ENCODE measurements at regions not wholly inside any gene's neighbourhood (a gene's known extent, or its start where the extent isn't known, plus 50 kb on each side); places are given as distances from the start of the nearest gene placed in this dataset.
A peak's percentile ranks its signal among the peaks of the same experiment; 100 is the strongest.

DNA sequence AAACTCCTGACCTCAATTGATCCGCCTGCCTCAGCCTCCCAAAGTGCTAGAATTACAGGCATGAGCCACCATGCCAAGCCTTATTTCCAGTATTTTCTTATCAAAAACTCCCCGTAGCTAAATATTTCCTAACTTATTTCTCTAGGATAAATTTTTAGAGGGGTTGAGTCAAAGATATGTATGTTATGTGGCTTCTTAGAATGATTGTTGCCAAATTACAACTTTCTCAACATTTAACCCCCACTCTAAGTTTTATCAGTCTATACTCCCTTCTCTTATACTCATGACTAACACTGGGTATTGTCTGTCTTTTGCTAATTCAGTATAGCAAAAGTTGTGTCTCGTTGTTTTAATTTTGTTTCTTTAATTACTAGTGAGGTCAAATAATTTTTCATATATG lies 187.7 kb upstream of the LNX1 start:
- H3K4me3 ChIP-seq (replicated peaks; ENCODE audit: insufficient read depth, low read length), result no peak overlapping the region
- TF ChIP-seq POLR2AphosphoS5 (IDR thresholded peaks at IDR 0.05; ENCODE audit: low read depth) (no peak), SPI1 (IDR thresholded peaks at IDR 0.05; ENCODE audit: borderline replicate concordance, low read depth) (no peak), GABPA (IDR thresholded peaks at IDR 0.05; ENCODE audit: low read depth) (no peak)
- TF ChIP-seq, protein P1, sequence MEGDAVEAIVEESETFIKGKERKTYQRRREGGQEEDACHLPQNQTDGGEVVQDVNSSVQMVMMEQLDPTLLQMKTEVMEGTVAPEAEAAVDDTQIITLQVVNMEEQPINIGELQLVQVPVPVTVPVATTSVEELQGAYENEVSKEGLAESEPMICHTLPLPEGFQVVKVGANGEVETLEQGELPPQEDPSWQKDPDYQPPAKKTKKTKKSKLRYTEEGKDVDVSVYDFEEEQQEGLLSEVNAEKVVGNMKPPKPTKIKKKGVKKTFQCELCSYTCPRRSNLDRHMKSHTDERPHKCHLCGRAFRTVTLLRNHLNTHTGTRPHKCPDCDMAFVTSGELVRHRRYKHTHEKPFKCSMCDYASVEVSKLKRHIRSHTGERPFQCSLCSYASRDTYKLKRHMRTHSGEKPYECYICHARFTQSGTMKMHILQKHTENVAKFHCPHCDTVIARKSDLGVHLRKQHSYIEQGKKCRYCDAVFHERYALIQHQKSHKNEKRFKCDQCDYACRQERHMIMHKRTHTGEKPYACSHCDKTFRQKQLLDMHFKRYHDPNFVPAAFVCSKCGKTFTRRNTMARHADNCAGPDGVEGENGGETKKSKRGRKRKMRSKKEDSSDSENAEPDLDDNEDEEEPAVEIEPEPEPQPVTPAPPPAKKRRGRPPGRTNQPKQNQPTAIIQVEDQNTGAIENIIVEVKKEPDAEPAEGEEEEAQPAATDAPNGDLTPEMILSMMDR (IDR thresholded peaks at IDR 0.05; ENCODE audit: insufficient read depth, low read length), result no peak
- TF ChIP-seq, protein P2, sequence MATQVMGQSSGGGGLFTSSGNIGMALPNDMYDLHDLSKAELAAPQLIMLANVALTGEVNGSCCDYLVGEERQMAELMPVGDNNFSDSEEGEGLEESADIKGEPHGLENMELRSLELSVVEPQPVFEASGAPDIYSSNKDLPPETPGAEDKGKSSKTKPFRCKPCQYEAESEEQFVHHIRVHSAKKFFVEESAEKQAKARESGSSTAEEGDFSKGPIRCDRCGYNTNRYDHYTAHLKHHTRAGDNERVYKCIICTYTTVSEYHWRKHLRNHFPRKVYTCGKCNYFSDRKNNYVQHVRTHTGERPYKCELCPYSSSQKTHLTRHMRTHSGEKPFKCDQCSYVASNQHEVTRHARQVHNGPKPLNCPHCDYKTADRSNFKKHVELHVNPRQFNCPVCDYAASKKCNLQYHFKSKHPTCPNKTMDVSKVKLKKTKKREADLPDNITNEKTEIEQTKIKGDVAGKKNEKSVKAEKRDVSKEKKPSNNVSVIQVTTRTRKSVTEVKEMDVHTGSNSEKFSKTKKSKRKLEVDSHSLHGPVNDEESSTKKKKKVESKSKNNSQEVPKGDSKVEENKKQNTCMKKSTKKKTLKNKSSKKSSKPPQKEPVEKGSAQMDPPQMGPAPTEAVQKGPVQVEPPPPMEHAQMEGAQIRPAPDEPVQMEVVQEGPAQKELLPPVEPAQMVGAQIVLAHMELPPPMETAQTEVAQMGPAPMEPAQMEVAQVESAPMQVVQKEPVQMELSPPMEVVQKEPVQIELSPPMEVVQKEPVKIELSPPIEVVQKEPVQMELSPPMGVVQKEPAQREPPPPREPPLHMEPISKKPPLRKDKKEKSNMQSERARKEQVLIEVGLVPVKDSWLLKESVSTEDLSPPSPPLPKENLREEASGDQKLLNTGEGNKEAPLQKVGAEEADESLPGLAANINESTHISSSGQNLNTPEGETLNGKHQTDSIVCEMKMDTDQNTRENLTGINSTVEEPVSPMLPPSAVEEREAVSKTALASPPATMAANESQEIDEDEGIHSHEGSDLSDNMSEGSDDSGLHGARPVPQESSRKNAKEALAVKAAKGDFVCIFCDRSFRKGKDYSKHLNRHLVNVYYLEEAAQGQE (IDR thresholded peaks at IDR 0.05; ENCODE audit: insufficient replicate concordance, low read depth), result no peak
- no peak for DNase-seq (ENCODE audit: low read depth in 1 of 2, low spot score in 1 of 2)
- no peak overlapping the region for H3K27ac ChIP-seq (replicated peaks)
- H3K27me3 ChIP-seq (ENCODE audit: insufficient read depth, poor library complexity, severe bottlenecking), result no peaks in the 10 kb centered on the region

DNA sequence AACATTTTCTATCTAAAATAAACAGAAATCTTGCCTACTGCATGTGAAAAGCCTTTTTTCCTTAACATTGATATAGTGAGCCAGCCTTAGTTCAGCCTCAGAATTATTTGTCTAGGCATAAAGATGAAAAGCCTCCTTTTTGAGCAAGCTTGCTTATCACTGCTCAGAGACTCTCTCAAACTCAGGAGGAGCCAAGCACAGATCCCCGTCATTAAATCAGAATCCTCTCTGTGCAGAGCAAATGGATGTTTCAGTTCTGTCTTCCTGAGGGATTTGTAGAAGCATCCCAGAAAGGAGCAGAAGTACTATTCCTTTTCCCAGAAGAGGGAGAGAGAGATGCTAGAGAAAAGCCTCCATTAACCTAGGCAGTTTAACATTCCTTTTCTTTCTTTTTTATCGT lies 186.9 kb upstream of the LNX1 start:
- no peak for DNase-seq (ENCODE audit: low read depth in 1 of 2, low spot score in 1 of 2)
- Histone ChIP-seq H3K27ac (replicated peaks) (no peak overlapping the region), H3K27me3 (ENCODE audit: insufficient read depth, poor library complexity, severe bottlenecking) (no peaks in the 10 kb centered on the region), H3K4me3 (replicated peaks; ENCODE audit: insufficient read depth, low read length) (no peak overlapping the region)
- no peak for TF ChIP-seq SPI1 (IDR thresholded peaks at IDR 0.05; ENCODE audit: borderline replicate concordance, low read depth)

DNA sequence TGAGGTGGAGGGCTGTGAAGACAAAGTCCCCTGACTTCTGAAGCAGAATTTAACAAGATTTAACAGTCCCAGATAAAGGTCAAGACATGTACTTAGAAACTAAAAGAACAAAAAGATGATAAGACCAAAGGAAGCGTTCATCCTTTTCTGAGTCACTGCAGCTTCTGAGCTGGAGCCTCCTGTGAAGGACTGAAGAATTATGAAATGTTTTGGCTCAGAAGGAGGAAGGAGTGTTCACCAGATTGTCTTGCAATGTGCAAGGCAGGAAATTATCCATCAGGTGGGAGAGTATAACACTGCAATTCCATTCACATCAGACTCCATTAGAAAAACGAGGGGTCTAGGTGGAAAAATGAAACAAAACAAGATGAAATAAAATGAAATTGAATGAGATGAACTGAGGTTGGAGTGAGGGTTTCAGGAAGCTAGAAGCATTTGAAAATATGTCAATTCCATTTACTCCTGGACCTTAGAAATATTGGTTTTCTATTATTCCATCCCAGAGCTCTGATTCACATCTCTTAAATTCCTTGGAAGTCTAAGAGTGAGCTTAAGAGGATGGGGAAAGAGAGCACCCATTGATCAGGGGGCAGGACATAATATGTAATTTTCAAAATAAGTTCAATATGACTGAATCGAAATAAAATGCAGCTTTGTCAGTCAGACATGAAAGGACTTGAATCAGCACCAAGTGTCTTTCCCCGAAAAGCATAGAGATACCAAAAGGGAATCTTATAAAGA lies 186.1 kb upstream of the LNX1 start:
- Histone ChIP-seq H3K27me3 (ENCODE audit: insufficient read depth, poor library complexity, severe bottlenecking) (no peaks in the 10 kb centered on the region), H3K4me3 (replicated peaks; ENCODE audit: insufficient read depth, low read length) (no peak overlapping the region), H3K27ac (replicated peaks) (no peak overlapping the region)
- DNase-seq (ENCODE audit: low read depth in 1 of 2, low spot score in 1 of 2), result peak in 1 of 2 experiments; percentile 7
- TF ChIP-seq, protein P2 (IDR thresholded peaks at IDR 0.05; ENCODE audit: insufficient replicate concordance, low read depth), result no peak
- no peak for TF ChIP-seq GABPA (IDR thresholded peaks at IDR 0.05; ENCODE audit: low read depth)
- no peak for TF ChIP-seq SPI1 (IDR thresholded peaks at IDR 0.05; ENCODE audit: borderline replicate concordance, low read depth)
- TF ChIP-seq POLR2AphosphoS5 (IDR thresholded peaks at IDR 0.05; ENCODE audit: low read depth), result no peak
- TF ChIP-seq, protein P1 (IDR thresholded peaks at IDR 0.05; ENCODE audit: insufficient read depth, low read length), result no peak

DNA sequence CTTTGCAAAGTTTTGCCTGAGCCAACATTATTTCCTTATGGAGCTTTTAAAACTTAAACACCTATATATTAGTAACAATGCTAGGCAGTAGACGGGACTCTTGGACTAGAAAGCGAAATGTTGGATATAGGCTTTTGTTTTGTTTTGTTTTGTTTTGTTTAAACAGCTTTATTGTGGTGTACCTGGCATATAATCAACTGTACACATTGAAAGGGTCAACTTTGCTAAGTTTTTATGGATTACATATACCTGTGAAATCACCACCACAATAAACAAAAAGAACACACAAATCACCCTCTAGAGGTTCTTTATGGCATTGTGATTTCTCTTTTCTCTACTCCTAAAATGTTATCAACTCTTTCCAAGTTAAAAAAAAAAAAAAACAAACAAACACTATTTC lies 184.9 kb upstream of the LNX1 start:
- Histone ChIP-seq H3K4me3 (replicated peaks; ENCODE audit: insufficient read depth, low read length) (no peak overlapping the region), H3K27me3 (ENCODE audit: insufficient read depth, poor library complexity, severe bottlenecking) (no peaks in the 10 kb centered on the region), H3K27ac (replicated peaks) (no peak overlapping the region)
- DNase-seq (ENCODE audit: low read depth in 1 of 2, low spot score in 1 of 2), result no peak
- TF ChIP-seq, protein P2 (IDR thresholded peaks at IDR 0.05; ENCODE audit: insufficient replicate concordance, low read depth), result no peak
- no peak for TF ChIP-seq SPI1 (IDR thresholded peaks at IDR 0.05; ENCODE audit: borderline replicate concordance, low read depth)
- TF ChIP-seq, protein P1 (IDR thresholded peaks at IDR 0.05; ENCODE audit: insufficient read depth, low read length), result no peak
- TF ChIP-seq POLR2AphosphoS5 (IDR thresholded peaks at IDR 0.05; ENCODE audit: low read depth), result no peak
- no peak for TF ChIP-seq GABPA (IDR thresholded peaks at IDR 0.05; ENCODE audit: low read depth)
